Breast epithelium (tissue), 3 donors: ENCODE measurements at regions not wholly inside any gene's neighbourhood (a gene's known extent, or its start where the extent isn't known, plus 50 kb on each side); places are given as distances from the start of the nearest gene placed in this dataset.

Source experiments
- POLR2A ChIP-seq: fragments of 450-650 bp; IDR thresholded peaks from one replicate; pipeline ENCODE4 v1.6.1; 2016; ENCODE audit warnings: antibody characterized with exemption, mild to moderate bottlenecking, moderate library complexity
- TF ChIP-seq, protein P1 (sequence below), 3 donors: fragments of 450-650 bp; IDR thresholded peaks; one replicate each; pipeline ENCODE4 v1.5.1; 2016 to 2017; ENCODE audit warnings: antibody characterized with exemption in 3 of 3, mild to moderate bottlenecking in 3 of 3, moderate library complexity in 3 of 3

DNA sequence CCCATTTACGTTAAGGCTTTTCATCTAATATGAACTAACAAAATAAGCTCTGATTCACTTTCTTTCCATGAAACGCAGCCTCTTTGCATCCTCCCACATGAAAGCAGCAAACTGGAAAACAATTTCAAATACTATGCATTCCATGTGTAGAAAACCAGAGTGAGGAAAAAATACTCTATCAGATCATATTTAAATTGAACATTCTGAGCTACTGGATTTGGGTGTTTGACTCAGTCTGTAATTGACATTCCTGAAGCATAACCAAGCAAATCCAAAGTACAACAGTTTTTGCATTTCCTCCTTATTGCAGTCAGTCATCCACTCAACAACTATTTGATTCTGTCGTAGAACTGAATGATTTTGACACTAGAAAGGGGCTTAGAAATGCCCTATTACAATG lies 399.1 kb upstream of the NMUR2 start:
- TF ChIP-seq, protein P1, sequence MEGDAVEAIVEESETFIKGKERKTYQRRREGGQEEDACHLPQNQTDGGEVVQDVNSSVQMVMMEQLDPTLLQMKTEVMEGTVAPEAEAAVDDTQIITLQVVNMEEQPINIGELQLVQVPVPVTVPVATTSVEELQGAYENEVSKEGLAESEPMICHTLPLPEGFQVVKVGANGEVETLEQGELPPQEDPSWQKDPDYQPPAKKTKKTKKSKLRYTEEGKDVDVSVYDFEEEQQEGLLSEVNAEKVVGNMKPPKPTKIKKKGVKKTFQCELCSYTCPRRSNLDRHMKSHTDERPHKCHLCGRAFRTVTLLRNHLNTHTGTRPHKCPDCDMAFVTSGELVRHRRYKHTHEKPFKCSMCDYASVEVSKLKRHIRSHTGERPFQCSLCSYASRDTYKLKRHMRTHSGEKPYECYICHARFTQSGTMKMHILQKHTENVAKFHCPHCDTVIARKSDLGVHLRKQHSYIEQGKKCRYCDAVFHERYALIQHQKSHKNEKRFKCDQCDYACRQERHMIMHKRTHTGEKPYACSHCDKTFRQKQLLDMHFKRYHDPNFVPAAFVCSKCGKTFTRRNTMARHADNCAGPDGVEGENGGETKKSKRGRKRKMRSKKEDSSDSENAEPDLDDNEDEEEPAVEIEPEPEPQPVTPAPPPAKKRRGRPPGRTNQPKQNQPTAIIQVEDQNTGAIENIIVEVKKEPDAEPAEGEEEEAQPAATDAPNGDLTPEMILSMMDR (IDR thresholded peaks at IDR 0.05): no peak
- no peak for TF ChIP-seq POLR2A
